ENCODE measurements at regions not wholly inside any gene's neighbourhood (a gene's known extent, or its start where the extent isn't known, plus 50 kb on each side); places are given as distances from the start of the nearest gene placed in this dataset.

DNA sequence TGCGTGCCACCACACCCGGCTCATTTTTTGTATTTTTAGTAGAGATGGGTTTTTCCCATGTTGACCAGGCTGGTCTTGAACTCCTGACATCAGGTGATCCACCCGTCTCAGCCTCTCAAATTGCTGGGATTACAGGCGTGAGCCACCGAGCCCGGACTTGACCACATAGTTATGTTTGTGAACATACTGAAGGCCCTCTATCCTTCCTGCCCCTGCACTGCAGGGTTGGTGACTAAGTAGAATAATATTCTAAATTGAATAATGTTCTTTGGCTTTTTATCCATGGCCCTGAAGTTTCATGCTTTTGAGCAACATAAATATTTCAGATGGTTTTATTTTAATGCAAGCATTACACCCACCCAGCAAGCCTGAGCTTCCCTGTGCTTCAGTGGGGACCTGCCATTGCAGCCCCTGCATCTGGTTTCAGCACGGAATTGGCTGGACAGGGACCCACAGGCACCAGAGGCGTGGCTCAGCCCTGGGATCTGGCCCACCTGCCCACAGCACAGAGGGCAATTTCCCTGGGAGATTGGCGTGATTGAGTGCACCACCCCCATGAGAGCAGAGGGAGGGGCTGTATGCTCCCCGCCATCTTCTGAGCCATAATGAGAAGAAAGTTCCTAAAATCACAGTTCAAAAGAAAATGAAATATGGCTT, 460.5 kb downstream of the BRD1 start:
- DNase-seq (ENCODE audit: low read depth) = no peak

DNA sequence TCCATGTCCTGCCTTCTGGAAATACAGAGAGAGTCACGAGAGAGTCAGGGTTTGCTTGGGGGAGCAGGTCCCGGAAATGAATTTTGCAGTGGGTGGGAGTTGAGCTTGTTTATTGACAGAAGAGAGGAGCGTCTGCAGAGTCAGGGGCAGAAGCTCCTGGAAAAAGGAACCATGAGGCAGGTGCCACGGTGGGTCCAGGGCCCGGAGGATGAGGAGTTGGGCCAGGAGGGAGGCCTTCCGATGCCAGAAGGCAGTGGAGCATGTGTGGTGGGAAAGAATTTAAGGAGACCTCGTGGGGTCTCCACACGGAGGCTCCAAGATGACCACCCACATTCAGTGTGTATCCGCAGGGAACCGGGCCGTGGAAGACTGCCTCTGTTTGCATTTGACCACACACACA, 461.2 kb downstream of the BRD1 start:
- DNase-seq (ENCODE audit: low read depth) = no peak

DNA sequence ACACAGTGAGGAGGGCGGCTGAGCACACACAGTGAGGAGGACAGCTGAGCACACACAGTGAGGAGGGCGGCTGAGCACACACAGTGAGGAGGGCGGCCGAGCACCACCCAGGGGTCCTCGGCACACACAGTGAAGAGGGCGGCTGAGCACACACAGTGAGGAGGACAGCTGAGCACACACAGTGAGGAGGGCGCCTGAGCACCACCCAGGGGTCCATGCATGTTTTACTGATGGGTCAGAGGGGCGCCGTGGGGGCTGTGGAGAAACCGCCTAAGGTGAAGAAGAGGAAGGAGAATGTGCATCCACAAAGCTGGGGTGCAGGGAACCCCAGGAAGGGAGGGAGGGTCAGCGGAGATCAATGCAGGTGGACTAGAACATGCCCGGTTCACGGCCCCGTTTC, 461.8 kb downstream of the BRD1 start:
- DNase-seq (ENCODE audit: low read depth) = no peak

DNA sequence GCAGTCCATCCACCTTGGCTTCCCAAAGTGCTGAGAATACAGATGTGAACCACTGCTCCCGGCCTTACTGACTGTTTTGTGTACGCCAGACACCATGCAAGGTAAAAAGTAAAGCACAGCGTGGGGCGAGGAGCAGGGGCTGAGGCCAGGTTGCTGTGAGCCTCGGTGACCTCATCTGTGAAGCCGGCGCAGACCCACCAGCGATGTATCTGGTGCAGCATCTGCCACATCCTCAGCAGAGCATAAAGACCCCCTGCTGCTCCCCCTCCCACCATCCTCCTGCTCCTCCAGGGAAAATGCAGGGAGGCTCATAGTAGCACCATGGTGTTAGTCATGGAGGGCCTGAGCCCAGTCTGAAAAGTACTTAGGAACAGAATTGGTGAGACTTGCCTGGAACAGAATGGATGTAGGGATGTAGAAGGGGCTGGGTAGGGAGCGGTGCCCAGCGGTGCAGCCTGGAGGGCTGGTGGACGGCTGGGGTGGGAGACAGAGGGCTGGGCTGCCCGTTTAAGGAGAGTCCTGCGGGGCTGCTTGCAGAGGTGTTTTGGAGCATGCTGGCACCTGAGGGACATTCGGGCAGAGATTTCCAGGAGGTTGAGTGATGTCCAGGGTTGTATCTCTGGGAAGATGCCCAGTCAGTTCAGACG, 462.4 kb downstream of the BRD1 start:
- no peak for DNase-seq (ENCODE audit: low read depth)

DNA sequence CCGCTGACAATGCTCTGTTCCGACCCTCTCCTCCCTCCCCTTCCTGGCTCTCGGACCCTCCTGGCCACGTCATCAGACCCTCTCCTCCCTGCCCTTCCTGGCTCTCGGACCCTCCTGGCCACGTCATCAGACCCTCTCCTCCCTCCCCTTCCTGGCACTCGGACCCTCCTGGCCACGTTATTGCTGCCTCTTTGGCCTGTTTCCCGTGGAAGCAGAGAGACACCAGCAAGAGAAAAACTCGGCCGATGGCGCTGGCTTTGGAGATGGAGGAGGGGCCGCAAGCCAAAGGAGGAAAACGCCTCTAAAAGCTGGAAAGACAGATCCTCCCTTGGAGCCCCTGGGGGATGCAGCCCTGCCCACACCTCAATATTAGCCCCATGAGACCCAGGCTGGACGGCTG, 463.3 kb downstream of the BRD1 start:
- no peak for DNase-seq (ENCODE audit: low read depth)

DNA sequence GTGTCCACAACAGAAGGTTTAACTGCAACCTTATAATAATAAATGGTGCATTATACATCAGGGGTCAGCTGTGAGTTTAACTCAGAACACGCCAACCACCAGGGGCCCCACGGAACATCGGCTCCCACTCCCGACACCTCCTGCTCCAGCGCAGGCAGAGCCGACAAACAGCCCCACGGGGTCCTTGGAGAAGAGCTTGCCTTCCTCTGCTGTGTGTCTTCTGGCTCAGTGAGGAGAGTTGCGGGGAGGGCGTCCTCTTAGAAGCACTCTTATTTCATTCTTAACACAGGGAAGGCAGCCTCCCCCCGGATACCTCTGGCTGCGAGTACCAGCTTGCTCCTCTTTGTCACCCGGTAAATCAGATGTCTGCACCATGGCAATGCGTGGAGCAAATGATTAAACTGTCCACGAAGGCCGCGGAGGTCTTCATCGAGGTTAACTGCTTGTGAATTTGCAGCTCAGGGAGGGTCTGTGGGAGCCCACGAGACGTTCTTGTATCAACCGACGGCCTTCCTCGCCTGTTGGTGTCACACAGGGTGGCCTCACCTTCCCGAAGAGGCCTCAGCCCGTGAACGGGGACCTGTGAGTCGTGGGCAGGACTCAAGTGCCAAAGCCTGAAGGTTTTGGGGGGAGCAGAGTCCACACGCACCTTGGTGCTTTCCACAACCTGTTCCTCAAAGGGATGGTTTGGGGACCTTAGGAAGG, 464.0 kb downstream of the BRD1 start:
- DNase-seq (ENCODE audit: low read depth) = no peak

DNA sequence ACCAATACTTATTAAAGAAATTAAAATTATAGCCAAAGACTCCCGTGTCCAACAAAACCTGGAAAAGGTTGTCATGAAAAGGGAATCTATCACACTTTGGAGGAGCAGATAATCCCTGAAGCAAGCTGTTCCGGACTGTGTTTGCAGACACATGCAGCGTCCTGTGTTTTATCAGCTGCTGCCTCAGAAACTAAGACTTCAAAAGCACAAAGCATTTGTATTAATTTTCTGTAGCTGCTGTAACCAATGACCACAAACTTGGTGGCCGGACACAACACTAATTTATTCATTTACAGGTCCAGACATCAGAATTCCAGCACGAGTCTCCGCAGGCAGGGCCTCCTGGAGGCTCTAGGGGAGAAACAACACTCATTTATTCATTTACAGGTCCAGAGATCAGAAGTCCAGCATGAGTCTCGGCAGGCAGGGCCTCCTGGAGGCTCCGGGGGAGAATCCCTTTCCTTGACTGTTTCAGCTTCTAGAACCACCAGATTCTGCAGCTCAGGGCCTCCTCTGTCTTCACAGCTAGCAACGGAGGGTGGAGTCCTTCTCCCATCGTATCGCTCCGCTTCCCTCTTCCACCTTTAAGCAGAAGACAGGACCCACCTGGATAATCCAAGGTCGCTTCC, 465.3 kb downstream of the BRD1 start:
- DNase-seq (ENCODE audit: low read depth) = no peak

DNA sequence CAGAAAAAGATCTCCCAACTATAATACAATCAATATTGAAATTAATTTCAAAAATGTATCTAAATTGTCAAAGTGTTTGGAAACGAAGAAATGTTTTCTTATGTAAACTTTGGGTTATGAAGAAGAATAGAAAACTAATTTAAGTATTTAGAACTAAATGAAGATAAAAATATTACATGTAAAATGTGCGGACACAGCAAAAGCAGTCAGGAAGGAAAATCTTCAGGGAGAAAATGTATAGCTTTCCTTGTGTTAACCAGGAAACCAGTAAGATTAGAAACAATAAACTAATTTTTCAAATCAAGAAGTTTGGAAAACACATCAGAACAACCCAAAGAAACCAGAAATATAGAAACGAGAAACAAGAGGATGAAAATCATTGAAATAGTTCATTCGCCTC, 466.5 kb downstream of the BRD1 start:
- DNase-seq (ENCODE audit: low read depth) = no peak

DNA sequence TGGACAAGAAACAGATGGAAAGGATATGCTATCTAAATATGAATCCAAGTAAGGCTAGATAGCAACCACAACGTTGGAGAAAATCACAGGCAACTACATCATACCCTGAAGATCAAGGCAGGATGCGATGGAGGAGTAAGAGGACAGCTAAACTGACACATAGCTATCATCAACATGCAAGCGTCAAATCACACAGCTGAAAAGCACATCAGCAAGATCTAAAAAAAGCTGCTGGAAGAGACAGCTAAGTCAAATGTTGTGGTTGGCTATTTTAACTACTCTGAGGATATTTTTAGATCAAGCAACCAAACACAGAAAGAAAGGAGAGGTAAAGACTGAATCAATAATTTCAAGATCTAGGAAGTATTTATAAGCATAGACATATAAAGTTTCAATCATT, 466.9 kb downstream of the BRD1 start:
- no peak for DNase-seq (ENCODE audit: low read depth)

DNA sequence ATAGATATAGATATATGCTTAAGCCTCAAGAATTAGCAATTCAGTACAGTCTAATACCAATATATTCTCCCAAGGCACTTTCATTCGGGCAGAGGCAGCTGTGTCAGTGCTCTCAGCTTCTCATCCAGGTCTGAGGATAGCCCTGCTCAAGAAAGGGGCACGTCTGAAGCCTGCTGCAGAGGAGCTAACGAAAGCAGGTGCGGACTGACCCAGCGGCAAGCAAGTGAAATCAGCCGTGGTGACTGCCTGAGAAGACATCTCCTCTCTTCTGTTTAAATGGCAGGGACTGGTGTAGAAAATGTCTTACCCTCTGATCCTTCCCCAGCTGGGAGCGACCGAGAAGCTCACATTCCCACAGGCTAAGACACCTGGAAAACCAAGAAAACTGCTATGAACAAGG, 468.6 kb downstream of the BRD1 start:
- DNase-seq (ENCODE audit: low read depth) = no peak

DNA sequence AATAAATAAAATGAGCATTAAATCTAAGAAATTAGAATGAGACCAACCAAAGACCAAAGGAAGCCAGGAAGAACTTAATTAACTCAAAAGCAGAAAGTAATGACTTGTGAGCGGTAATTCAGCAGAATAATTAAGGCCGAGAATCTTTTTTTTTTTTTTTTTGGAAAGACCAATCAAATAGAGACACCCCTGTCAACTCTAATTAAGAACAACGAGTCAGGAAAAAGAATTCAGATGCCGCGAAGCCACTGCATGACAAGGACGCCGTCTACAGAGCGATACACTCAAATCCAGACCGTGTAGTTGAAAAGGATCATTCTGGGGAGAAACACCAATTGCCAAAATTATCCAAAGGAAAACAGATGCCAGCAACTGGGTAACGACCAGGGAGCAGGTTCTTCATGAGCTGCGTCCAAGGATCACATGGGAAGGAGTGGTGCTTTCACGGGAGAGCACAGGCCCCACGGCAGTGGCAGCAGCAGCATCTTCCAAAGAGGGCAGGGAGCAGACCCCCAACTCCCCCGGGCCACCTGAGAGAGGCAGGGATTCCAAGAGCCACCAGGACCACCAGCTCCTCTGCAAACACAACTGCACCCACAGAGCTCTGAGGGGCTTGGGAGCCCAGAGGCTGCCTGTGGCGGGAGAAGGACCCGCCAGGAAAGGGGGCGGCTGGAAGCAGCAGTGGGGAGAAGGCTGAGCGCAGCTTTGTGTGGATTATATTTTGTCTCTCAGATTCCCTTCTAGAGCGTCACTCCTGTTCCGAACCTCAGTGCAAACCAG, 469.8 kb downstream of the BRD1 start:
- no peak for DNase-seq (ENCODE audit: low read depth)

DNA sequence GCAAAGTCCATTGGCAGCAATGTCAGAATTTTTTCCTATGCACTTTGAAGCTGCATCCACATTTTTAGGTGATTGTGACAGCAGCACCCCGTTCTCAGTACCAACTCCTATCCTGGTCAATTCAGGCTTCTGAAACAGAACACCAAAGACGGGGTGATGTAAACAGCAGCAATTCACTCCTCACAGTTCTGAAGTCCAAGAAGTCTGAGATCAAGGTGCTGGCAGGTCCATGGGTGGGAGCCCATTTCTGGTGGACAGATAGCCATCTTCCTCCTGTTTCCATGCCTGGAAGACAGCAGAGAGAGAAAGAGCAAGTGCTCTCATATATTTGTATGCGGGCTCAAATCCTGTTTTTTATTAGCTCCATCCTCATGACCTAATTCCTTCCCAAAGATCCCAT, 471.2 kb downstream of the BRD1 start:
- no peak for DNase-seq (ENCODE audit: low read depth)

DNA sequence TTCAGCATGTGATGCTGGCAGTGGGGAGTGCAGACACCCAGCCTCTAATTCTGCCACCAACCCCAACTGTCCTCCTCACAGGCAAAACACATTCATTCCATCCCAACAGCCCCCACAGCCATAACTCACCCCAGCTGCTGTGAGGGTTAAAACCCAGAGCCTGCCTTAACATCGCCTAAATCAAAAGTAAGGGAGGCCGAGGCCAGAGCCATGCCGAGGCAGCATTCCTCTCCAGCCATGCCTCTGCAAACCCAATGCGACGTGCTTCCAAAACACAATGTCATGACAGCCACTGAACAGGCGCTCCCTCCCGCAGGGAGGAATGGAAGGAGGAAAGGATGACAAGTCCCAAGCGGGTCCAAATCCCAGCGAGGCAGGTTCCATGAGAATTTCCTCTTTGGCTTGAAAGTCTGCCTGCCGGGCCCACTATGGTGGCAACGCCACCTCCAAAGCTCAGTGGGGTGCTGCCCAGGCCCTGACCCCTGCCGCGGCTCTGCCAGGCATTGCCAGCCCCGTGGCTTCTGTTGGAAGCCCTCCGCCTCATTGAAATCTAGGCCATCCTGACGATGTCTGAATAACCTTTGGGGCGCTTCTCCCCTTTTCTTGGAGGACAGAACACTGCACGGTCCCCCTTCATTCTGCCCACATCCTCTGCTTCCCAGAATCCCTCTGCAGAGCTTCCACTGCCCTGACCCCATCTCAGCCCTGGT, 472.3 kb downstream of the BRD1 start:
- no peak for DNase-seq (ENCODE audit: low read depth)

DNA sequence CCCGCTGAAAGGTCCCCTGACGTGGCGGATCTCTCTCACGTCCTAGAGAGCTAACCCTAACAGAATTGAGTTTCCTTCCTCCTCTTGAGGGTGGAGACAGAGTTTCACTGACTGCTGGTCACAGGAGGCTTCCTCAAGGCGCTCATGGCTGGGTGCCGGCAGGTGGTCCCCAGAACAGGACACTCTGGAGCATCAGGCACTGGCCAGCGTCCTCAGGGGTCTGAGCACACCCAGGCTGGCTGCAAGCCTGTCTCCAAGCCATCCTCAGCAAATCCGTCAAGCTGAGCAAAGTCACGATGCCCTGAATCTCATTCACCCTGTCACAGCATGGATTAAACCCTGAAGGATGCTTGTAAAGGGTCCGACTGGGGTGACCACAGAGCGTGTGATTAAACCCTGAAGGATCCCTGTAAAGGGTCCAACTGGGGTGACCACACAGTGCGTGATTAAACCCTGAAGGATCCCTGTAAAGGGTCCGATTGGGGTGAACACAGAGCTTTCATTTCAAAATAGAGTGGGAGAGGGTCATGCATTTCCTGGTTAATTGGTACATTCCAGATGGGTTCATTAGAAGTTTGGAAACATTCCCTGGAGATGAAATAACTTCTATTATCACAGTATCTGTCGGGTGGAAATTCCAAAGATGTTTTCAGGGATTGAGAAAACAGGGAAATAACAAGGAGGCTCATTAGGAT, 473.0 kb downstream of the BRD1 start:
- no peak for DNase-seq (ENCODE audit: low read depth)

DNA sequence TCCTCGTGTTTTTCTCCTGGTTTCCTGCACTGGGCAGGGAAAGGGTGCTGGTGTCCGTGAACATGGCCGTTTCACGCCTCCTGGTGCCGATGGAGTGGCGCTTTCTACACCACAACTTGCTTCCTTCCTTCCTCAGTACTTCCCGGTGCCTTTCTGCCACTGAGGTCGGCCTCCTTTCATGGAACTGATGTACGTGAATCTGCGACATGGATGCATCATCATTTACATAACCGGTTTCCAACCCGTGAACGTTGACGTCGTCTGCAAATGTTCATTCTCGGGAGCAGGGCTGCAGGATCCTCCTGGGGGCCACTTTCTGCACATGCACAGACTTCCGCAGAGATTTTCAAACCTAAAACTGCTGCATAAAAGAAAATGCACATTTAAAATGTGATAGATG, 474.4 kb downstream of the BRD1 start:
- DNase-seq (ENCODE audit: low read depth) = no peak

DNA sequence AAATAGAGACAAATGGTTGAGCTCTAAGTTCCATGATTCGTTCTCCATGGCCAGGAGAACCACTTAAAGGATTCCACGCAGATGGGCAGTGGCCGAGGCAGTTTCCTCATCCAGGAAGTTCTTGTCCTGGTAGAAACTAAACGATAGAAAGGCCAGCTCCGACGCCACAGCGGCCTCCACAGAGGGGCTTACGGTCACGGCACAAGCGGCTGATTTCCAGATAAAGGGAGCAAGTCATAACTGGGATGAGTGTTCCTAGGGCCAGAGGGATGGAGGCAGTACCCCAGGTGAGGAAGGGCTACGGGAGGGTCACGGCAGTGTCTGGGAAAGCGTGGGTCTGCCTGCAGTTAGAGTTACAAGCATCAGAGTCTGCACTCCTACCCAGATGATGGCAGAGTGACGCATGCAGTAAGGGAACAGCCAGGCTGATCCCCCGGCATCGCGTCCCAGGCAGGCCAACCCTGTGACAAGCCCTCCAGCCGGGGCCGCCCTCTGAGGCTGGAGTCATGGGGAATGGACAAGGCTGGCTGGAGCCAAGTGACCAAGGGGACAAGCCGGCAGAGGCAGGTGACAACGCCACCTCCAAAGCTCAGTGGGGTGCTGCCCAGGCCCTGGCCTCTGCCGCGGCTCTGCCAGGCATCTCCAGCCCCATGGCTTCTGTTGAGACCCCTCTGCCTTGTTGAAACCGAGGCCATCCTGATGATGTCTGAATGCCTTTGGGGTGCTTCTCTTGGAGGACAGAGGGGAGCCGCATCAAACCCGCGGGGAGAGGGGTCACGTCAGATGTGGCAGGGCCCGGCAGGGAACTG, 475.1 kb downstream of the BRD1 start:
- DNase-seq (ENCODE audit: low read depth) = no peak

DNA sequence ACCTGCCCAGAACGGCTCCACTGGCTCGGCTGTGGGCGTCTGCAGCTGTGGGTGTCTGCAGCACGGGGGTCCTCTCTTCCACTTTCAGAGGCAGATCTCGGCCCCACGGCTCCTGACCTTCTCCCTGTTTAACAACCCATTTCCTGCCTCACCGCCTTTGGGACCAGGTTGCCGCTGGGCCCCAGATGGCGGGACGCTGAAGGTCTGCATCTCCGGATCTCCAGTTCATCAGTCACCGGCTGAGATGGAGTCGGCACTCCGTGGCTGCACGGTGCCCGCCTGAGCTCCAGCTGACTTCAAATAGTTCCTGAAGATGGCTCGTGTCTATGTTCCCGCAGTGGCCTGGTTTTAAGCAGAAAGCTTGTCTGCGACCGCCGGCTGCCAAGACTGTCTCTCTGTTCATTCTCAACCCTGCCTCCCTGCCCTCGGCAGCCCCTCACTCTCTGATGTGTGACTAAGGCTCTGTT, 475.9 kb downstream of the BRD1 start:
- no peak for DNase-seq (ENCODE audit: low read depth)

DNA sequence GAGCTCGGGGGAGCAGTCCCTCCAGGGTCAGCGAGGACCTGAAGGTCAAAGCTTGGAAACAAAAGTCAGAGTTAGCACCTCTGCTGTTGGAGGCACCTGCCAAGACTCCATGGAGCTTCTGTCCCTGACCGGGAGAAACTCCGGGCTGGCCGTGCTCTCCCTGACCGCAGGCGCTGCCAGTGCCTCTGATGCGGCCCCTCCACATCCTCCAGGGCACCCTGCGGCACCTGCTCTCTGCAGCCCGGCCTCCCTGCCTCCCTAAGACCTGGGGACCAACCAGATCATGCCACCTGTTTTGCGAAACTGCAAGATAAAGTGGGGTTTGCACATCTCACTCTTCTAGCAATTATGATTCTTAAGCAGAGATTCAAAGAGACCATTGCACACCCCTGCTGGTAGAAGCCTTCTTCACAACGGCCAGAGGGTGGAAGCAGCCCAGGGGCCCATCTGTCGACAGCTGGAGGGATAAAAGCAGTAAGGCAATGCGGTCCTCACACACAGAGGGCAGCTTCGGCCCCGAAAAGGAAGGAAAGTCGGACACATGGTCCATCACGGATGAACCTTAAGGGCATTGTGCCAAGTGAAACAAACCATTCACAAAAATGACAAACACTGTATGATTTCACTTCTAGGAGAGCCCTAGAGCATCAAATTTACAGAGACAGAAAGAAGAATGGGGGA, 477.1 kb downstream of the BRD1 start:
- no peak for DNase-seq (ENCODE audit: low read depth)

DNA sequence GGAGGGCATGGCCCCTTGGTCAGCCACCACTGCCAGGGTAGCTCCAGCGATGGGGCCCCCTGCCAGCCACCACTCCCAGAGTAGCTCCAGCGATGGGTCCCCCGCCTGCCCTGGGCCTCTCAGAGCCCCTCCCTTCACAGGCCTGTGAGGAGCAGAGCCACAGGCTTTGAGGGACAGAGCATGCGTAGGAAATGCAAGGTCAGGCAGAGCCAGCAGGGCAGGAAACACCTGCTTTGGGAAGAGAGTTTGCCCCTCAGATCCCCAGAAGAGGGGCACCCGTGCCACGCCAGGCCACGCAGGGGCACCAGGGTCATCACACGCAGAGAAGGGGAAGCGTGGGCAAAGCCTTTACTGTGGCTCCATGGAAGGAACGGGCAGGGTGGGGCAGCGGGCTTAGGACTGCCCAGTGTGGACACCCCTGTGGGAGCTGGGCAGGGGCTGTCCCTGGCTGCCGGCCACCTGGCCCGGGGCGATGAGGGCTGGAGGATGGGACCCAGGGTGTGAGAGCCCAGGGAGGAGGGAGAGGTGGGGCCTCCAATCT, 477.8 kb downstream of the BRD1 start:
- DNase-seq (ENCODE audit: low read depth) = no peak
